GM23338 (cell line): ENCODE measurements at regions not wholly inside any gene's neighbourhood (a gene's known extent, or its start where the extent isn't known, plus 50 kb on each side); places are given as distances from the start of the nearest gene placed in this dataset.
"Not testable (repeated sequence)": the region's sequence is repeated elsewhere in the genome, so short reads cannot be mapped to it uniquely, and the experiment has no call there.

Experiments used
- ATAC-seq: fragments of 200-7000 bp; cut with Tn5 transposase; 3 replicates; pipeline ENCODE4 v1.9.1; 2020
- DNase-seq: peaks from one replicate; pipeline ENCODE4 v3.0.0-alpha.2; 2015; ENCODE audit warnings: low spot score
- H2AFZ ChIP-seq: fragments of 200-600 bp; sonication (generic); 2 replicates; pipeline ENCODE4 v1.8.0; 2016; ENCODE audit warnings: antibody characterized with exemption, mild to moderate bottlenecking, moderate library complexity
- H3F3A ChIP-seq: fragments of 200-600 bp; sonication (generic); replicated peaks from 2 replicates; pipeline ENCODE4 v1.8.0; 2017; ENCODE audit warnings: antibody characterized with exemption, mixed run types, low read depth
- H3K27ac ChIP-seq: fragments of 200-600 bp; sonication (generic); 2 replicates; pipeline ENCODE4 v1.6.1; 2016; ENCODE audit warnings: low read depth
- H3K27me3 ChIP-seq: fragments of 200-600 bp; sonication (generic); 2 replicates; pipeline ENCODE4 v1.8.0; 2016; ENCODE audit warnings: mild to moderate bottlenecking, mixed run types, moderate library complexity; ENCODE audit not compliant: insufficient read depth
- H3K36me3 ChIP-seq: fragments of 200-600 bp; sonication (generic); 2 replicates; pipeline ENCODE4 v1.8.0; 2016; ENCODE audit warnings: mild to moderate bottlenecking; ENCODE audit not compliant: insufficient read depth
- H3K4me1 ChIP-seq: fragments of 200-600 bp; sonication (generic); 2 replicates; pipeline ENCODE4 v1.8.0; 2016; ENCODE audit warnings: mild to moderate bottlenecking, moderate library complexity; ENCODE audit not compliant: insufficient read depth
- H3K4me2 ChIP-seq: fragments of 200-600 bp; sonication (generic); 2 replicates; pipeline ENCODE4 v1.7.1; 2017; ENCODE audit warnings: mixed run types
- H3K4me3 ChIP-seq: fragments of 200-600 bp; sonication (generic); 2 replicates; pipeline ENCODE4 v1.6.1; 2016; ENCODE audit warnings: mixed run types
- H3K79me2 ChIP-seq: fragments of 200-600 bp; sonication (generic); replicated peaks from 2 replicates; pipeline ENCODE4 v1.8.0; 2017; ENCODE audit warnings: mild to moderate bottlenecking; ENCODE audit not compliant: insufficient read depth
- H3K9me2 ChIP-seq: fragments of 200-600 bp; sonication (generic); 2 replicates; pipeline ENCODE4 v1.8.0; 2017; ENCODE audit not compliant: insufficient read depth
- H4K20me1 ChIP-seq: fragments of 200-600 bp; sonication (generic); replicated peaks from 2 replicates; pipeline ENCODE4 v1.8.0; 2017; ENCODE audit warnings: mild to moderate bottlenecking; ENCODE audit not compliant: insufficient read depth
- H3K27ac Mint-ChIP-seq: 2 replicates; pipeline ENCODE4 v1.8.0; 2020; ENCODE audit warnings: inconsistent platforms, mild to moderate bottlenecking, moderate library complexity, mixed read lengths
- H3K27me3 Mint-ChIP-seq: 3 replicates; pipeline ENCODE4 v1.8.0; 2022; ENCODE audit warnings: low read depth, mild to moderate bottlenecking, moderate library complexity, mixed read lengths, inconsistent platforms; ENCODE audit not compliant: insufficient read depth, poor library complexity
- H3K36me3 Mint-ChIP-seq: 3 replicates; pipeline ENCODE4 v1.8.0; 2021; ENCODE audit warnings: low read depth, mild to moderate bottlenecking, inconsistent platforms, moderate library complexity, mixed read lengths
- H3K4me1 Mint-ChIP-seq: 3 replicates; pipeline ENCODE4 v1.8.0; 2020; ENCODE audit warnings: mild to moderate bottlenecking, inconsistent platforms, mixed read lengths
- H3K4me3 Mint-ChIP-seq: 3 replicates; pipeline ENCODE4 v1.8.0; 2021; ENCODE audit warnings: moderate library complexity, mild to moderate bottlenecking, inconsistent platforms, mixed read lengths
- H3K9me3 Mint-ChIP-seq: 3 replicates; pipeline ENCODE4 v1.8.0; 2020; ENCODE audit warnings: moderate library complexity, mild to moderate bottlenecking, inconsistent platforms, mixed read lengths
- EZH2phosphoT487 ChIP-seq: fragments of 200-600 bp; sonication (generic); IDR thresholded peaks from one replicate; pipeline ENCODE4 v1.8.1; 2018; ENCODE audit warnings: antibody characterized with exemption; ENCODE audit not compliant: unreplicated experiment
- JUNB ChIP-seq: IDR thresholded peaks from one replicate; pipeline ENCODE4 v1.6.1; 2016; ENCODE audit warnings: antibody characterized with exemption; ENCODE audit not compliant: unreplicated experiment
- ZNF331 ChIP-seq: fragments of 250-450 bp; sonication (Bioruptor Pico); IDR thresholded peaks from 2 replicates; pipeline ENCODE4 v1.5.0; 2020; ENCODE audit warnings: low read depth, mild to moderate bottlenecking, moderate library complexity
- TF ChIP-seq, protein P1 (sequence below), 2 experiments: fragments of 200-600 bp in 1 of 2; sonication (generic) in 1 of 2; conservative IDR thresholded peaks; 2 replicates each; pipeline versions ENCODE4 v1.5.1 to v1.6.1; 2016 to 2017; ENCODE audit warnings: antibody characterized with exemption in 2 of 2, low read depth in 2 of 2, mild to moderate bottlenecking in 2 of 2, moderate library complexity in 1 of 2

DNA sequence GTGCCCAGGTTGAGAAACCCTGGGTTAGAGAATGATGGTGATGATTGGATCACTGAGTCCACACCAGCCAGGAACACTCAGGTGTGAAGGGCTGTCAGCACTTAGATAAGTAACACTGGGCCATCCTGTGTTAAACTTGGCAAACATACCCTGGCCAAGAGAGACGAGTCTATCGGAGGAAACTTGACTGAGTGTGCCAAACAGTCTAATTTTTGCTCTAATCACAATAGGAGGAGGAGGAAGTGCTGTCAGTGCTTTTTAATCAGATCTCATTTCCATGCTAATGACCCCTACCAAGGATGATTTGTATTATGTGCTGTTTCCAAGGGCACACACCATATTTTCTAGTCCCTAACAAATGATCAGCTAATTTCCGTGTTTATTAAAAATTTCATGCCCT, 63.8 kb upstream of the SEC11C start:
- no peaks in the 10 kb centered on the region for H3K9me3 Mint-ChIP-seq
- no peaks in the 10 kb centered on the region for H3K36me3 Mint-ChIP-seq
- no peak overlapping the region for H3K4me3 Mint-ChIP-seq
- Histone ChIP-seq H2AFZ (no peak overlapping the region), H3K4me2 (no peak overlapping the region), H3K36me3 (no peaks in the 10 kb centered on the region), H3K27me3 (no peaks in the 10 kb centered on the region), H3K9me2 (peaks cover 7% of the 10 kb centered on the region; the same call in 1 of the 2 replicates), H3K27ac (no peak overlapping the region), H4K20me1 (no peaks in the 10 kb centered on the region), H3F3A (no peaks in the 10 kb centered on the region), H3K4me1 (no peaks in the 10 kb centered on the region), H3K79me2 (no peaks in the 10 kb centered on the region), H3K4me3 (no peak overlapping the region)
- TF ChIP-seq, protein P1, sequence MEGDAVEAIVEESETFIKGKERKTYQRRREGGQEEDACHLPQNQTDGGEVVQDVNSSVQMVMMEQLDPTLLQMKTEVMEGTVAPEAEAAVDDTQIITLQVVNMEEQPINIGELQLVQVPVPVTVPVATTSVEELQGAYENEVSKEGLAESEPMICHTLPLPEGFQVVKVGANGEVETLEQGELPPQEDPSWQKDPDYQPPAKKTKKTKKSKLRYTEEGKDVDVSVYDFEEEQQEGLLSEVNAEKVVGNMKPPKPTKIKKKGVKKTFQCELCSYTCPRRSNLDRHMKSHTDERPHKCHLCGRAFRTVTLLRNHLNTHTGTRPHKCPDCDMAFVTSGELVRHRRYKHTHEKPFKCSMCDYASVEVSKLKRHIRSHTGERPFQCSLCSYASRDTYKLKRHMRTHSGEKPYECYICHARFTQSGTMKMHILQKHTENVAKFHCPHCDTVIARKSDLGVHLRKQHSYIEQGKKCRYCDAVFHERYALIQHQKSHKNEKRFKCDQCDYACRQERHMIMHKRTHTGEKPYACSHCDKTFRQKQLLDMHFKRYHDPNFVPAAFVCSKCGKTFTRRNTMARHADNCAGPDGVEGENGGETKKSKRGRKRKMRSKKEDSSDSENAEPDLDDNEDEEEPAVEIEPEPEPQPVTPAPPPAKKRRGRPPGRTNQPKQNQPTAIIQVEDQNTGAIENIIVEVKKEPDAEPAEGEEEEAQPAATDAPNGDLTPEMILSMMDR (conservative IDR thresholded peaks at IDR 0.05; ENCODE audit: low read depth in 2 of 2): no peak
- TF ChIP-seq EZH2phosphoT487: no peak
- DNase-seq (no peak), ATAC-seq (no peak)
- peaks cover 2% of the 10 kb centered on the region for H3K27me3 Mint-ChIP-seq
- H3K4me1 Mint-ChIP-seq: no peaks in the 10 kb centered on the region
- no peak overlapping the region for H3K27ac Mint-ChIP-seq

DNA sequence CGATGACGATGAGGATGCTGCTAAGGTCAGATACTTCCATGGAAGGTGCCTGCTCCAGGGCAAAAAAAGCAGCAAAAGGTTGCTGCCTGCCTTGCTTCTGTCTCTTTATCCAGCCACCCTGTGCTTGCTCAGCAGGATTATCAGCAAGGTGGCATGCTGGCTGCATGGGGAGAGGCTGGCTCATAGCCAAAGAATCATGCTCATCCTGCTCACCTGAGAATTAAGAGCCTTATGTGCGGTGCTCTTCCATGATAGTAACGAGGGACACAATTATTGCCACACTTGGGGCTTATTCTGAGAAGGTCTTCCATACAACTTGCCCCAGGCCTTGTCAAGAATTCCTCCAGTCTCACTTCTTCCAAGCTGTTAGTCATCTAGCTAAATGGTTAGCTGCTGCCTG, 60.4 kb upstream of the SEC11C start:
- H3K79me2 ChIP-seq: no peaks in the 10 kb centered on the region
- H3K36me3 Mint-ChIP-seq: no peaks in the 10 kb centered on the region
- TF ChIP-seq EZH2phosphoT487 (no peak), ZNF331 (no peak), JUNB (no peak)
- TF ChIP-seq, protein P1 (conservative IDR thresholded peaks at IDR 0.05; ENCODE audit: low read depth in 2 of 2): no peak
- H3F3A ChIP-seq: no peaks in the 10 kb centered on the region
- no peak overlapping the region for H3K4me3 Mint-ChIP-seq
- no peak overlapping the region for H2AFZ ChIP-seq
- no peaks in the 10 kb centered on the region for H3K4me1 ChIP-seq
- no peak overlapping the region for H3K27ac Mint-ChIP-seq
- no peaks in the 10 kb centered on the region for H4K20me1 ChIP-seq
- no peaks in the 10 kb centered on the region for H3K9me3 Mint-ChIP-seq
- H3K4me3 ChIP-seq: no peak overlapping the region
- DNase-seq (no peak), ATAC-seq (no peak)
- H3K27me3 Mint-ChIP-seq: peaks cover 10% of the 10 kb centered on the region
- peaks cover 7% of the 10 kb centered on the region; the same call in 1 of the 2 replicates for H3K9me2 ChIP-seq
- H3K36me3 ChIP-seq: no peaks in the 10 kb centered on the region
- no peak overlapping the region for H3K4me2 ChIP-seq
- H3K27ac ChIP-seq: no peak overlapping the region
- peaks cover 3% of the 10 kb centered on the region for H3K4me1 Mint-ChIP-seq
- no peaks in the 10 kb centered on the region for H3K27me3 ChIP-seq

DNA sequence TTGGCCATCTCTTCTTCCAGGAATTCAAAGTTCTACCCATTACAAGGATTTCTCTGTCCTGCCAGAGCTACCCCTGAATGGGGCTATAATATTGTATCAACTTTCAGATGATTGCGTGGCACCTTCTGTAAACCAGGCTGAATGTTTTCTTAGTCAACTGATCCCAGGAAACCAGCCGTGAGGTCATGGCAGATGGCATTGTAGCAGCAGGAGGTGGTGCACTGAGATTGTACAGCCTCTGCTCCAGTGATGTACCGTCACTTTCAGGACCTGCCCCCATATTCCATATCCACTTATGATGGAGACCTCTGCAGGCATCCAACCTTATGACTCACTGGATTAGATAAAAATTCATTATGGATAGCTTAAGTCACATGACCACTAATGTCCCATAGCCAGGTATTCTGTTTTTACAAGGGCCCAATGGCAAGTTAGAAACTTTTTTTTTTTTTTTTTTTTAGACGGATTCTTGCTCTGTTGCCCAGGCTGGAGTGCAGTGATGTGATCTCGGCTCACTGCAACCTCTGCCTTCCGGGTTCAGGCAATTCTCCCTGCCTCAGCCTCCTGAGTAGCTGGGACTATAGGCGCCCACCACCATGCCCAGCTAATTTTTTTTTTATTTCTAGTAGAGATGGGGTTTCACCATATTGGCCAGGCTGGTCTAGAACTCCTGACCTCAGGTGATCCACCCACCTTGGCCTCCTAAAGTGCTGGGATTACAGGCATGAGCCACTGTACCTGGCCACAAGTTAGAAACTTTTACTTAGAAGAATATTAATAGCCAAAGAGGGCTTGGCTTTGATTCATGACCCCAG, 59.8 kb upstream of the SEC11C start:
- H3K27ac ChIP-seq, DNase-seq, H3K4me3 Mint-ChIP-seq, H3K9me3 Mint-ChIP-seq, H3K27ac Mint-ChIP-seq, H3K4me2 ChIP-seq, H3K36me3 Mint-ChIP-seq, H3F3A ChIP-seq, H3K79me2 ChIP-seq, H3K4me3 ChIP-seq, H2AFZ ChIP-seq, H3K4me1 Mint-ChIP-seq, H3K27me3 ChIP-seq, H3K9me2 ChIP-seq, H3K4me1 ChIP-seq, ATAC-seq, H3K36me3 ChIP-seq, H4K20me1 ChIP-seq, H3K27me3 Mint-ChIP-seq: not testable (repeated sequence)
